22Rv1 (cell line): ENCODE measurements at regions not wholly inside any gene's neighbourhood (a gene's known extent, or its start where the extent isn't known, plus 50 kb on each side); places are given as distances from the start of the nearest gene placed in this dataset.

Experiments
- ZFX ChIP-seq: fragments of 450-650 bp; IDR thresholded peaks from 2 replicates; pipeline ENCODE4 v1.6.1; 2017; ENCODE audit warnings: antibody characterized with exemption, borderline replicate concordance
- TF ChIP-seq, protein P1 (sequence below): fragments of 450-650 bp; IDR thresholded peaks from 2 replicates; pipeline ENCODE4 v1.5.1; 2017; ENCODE audit warnings: mild to moderate bottlenecking

DNA sequence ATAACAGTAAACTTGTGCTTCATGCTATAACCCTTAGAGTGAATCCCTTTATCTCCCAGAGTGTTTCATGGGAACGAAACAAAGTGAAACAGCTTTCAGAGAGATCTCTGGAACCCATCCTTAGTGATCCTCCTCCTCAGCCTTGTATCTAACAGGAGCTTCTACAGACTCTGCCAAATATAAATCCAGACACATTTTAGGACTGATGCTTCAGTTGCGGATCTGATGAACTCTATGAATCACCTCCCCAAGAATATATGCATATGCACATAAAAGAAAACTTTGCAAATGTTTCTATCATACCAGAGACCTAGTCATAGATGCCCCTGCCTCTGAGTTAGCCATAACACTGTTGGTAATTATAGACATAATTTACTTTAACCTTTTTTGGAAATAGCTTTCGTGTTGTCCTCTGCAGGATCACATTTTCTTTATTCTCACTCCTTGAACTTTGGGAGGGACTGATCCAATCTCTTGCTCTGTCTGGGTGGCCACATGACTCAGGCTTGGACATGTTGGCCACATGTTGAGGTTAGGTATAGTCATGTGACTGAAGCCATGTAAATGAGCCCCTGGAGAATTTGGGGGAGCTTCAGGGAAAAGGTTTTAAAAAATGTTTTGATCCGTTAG lies 306.4 kb upstream of the CNTN3 start:
- TF ChIP-seq, protein P1, sequence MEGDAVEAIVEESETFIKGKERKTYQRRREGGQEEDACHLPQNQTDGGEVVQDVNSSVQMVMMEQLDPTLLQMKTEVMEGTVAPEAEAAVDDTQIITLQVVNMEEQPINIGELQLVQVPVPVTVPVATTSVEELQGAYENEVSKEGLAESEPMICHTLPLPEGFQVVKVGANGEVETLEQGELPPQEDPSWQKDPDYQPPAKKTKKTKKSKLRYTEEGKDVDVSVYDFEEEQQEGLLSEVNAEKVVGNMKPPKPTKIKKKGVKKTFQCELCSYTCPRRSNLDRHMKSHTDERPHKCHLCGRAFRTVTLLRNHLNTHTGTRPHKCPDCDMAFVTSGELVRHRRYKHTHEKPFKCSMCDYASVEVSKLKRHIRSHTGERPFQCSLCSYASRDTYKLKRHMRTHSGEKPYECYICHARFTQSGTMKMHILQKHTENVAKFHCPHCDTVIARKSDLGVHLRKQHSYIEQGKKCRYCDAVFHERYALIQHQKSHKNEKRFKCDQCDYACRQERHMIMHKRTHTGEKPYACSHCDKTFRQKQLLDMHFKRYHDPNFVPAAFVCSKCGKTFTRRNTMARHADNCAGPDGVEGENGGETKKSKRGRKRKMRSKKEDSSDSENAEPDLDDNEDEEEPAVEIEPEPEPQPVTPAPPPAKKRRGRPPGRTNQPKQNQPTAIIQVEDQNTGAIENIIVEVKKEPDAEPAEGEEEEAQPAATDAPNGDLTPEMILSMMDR: no peak
- no peak for TF ChIP-seq ZFX
